ENCODE measurements at regions not wholly inside any gene's neighbourhood (a gene's known extent, or its start where the extent isn't known, plus 50 kb on each side); places are given as distances from the start of the nearest gene placed in this dataset.

DNA sequence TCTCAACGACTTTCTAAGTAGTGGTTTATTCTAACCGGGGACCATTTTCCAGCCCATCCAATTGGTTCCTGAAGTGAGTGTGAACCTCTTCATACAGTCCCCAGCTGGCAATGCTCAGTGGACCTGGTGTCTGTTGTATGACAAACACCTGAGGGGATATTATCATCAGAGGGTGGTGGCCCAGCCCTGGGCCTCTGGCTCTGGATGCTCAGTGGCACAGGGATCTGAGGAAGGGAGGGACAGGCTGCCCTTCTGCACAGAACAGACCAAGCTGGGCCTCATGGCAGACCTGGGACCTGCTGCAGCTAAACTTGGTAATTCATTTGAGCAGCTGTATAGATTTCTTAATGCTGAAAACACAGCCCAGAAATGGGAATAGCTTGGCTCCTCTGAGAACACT lies 72.6 kb downstream of the IRX5 start:
- Histone ChIP-seq H3K79me2 (ENCODE audit: insufficient read depth, low read depth) (no peaks in the 10 kb centered on the region), H3K4me3 (IDR thresholded peaks at IDR 0.05; ENCODE audit: insufficient read depth, low read depth, low read length) (no peak overlapping the region), H3K27me3 (ENCODE audit: insufficient read depth, low read depth) (no peaks in the 10 kb centered on the region), H3K4me2 (no peak overlapping the region), H4K20me1 (ENCODE audit: insufficient read depth) (no peaks in the 10 kb centered on the region), H3K9ac (no peak overlapping the region), H2AFZ (ENCODE audit: low read depth) (no peak overlapping the region), H3K36me3 (ENCODE audit: insufficient read depth) (no peaks in the 10 kb centered on the region), H3K4me1 (ENCODE audit: low read depth, poor library complexity, severe bottlenecking) (no peaks in the 10 kb centered on the region), H3K27ac (no peak overlapping the region)
- TF ChIP-seq, protein P1, sequence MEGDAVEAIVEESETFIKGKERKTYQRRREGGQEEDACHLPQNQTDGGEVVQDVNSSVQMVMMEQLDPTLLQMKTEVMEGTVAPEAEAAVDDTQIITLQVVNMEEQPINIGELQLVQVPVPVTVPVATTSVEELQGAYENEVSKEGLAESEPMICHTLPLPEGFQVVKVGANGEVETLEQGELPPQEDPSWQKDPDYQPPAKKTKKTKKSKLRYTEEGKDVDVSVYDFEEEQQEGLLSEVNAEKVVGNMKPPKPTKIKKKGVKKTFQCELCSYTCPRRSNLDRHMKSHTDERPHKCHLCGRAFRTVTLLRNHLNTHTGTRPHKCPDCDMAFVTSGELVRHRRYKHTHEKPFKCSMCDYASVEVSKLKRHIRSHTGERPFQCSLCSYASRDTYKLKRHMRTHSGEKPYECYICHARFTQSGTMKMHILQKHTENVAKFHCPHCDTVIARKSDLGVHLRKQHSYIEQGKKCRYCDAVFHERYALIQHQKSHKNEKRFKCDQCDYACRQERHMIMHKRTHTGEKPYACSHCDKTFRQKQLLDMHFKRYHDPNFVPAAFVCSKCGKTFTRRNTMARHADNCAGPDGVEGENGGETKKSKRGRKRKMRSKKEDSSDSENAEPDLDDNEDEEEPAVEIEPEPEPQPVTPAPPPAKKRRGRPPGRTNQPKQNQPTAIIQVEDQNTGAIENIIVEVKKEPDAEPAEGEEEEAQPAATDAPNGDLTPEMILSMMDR (conservative IDR thresholded peaks at IDR 0.05; ENCODE audit: low read depth, low read length): no peak

DNA sequence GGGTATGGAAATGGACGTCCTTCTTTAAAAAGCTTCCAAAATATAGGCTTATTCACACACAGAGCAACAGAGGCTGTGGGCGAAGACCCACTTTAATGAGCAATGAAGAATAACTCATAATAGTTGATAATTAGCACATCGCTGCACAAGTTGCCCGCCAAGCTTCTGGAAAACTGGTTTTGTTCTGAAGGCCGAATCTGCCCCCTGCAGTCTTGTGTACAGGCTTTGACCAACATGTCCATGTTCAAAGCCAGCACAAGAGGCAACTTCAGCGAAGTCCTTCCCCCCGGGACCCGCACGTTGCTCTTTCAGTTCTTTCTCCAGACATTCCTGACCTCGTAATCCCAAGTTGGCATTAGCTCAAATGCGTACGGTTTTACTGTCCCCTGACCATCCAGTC lies 73.3 kb downstream of the IRX5 start:
- H2AFZ ChIP-seq (ENCODE audit: low read depth): no peak overlapping the region
- no peaks in the 10 kb centered on the region for H3K36me3 ChIP-seq (ENCODE audit: insufficient read depth)
- H3K9ac ChIP-seq: no peak overlapping the region
- H3K27me3 ChIP-seq (ENCODE audit: insufficient read depth, low read depth): no peaks in the 10 kb centered on the region
- no peak overlapping the region for H3K4me2 ChIP-seq
- H4K20me1 ChIP-seq (ENCODE audit: insufficient read depth): no peaks in the 10 kb centered on the region
- no peaks in the 10 kb centered on the region for H3K4me1 ChIP-seq (ENCODE audit: low read depth, poor library complexity, severe bottlenecking)
- H3K79me2 ChIP-seq (ENCODE audit: insufficient read depth, low read depth): no peaks in the 10 kb centered on the region
- TF ChIP-seq, protein P1 (conservative IDR thresholded peaks at IDR 0.05; ENCODE audit: low read depth, low read length): no peak
- H3K4me3 ChIP-seq (IDR thresholded peaks at IDR 0.05; ENCODE audit: insufficient read depth, low read depth, low read length): no peak overlapping the region
- no peak overlapping the region for H3K27ac ChIP-seq

DNA sequence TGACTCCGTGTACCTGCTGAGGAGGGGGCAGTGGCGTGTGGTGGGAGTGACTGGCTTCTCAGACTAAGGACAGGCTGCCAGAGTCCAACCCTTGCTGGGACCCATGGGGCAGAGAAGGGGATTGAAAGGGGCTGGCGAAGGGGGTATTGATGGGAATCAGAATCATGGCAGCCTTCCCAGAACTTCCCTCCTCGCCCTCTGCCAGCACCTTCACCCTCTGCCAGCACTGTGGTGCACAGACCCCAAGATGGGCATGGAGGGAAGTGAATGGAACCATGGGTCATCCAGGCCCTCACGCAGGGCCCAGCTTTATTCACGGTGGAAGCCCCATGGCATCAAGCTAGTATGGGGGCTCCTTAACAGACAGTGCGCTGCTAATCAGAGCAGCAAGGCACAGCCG lies 76.8 kb downstream of the IRX5 start:
- H3K4me2 ChIP-seq: no peak overlapping the region
- H3K4me1 ChIP-seq (ENCODE audit: low read depth, poor library complexity, severe bottlenecking): no peaks in the 10 kb centered on the region
- H2AFZ ChIP-seq (ENCODE audit: low read depth): no peak overlapping the region
- TF ChIP-seq, protein P1 (conservative IDR thresholded peaks at IDR 0.05; ENCODE audit: low read depth, low read length): no peak
- no peaks in the 10 kb centered on the region for H4K20me1 ChIP-seq (ENCODE audit: insufficient read depth)
- H3K27me3 ChIP-seq (ENCODE audit: insufficient read depth, low read depth): no peaks in the 10 kb centered on the region
- no peaks in the 10 kb centered on the region for H3K36me3 ChIP-seq (ENCODE audit: insufficient read depth)
- H3K27ac ChIP-seq: no peak overlapping the region
- H3K4me3 ChIP-seq (IDR thresholded peaks at IDR 0.05; ENCODE audit: insufficient read depth, low read depth, low read length): no peak overlapping the region
- H3K79me2 ChIP-seq (ENCODE audit: insufficient read depth, low read depth): no peaks in the 10 kb centered on the region
- H3K9ac ChIP-seq: no peak overlapping the region

DNA sequence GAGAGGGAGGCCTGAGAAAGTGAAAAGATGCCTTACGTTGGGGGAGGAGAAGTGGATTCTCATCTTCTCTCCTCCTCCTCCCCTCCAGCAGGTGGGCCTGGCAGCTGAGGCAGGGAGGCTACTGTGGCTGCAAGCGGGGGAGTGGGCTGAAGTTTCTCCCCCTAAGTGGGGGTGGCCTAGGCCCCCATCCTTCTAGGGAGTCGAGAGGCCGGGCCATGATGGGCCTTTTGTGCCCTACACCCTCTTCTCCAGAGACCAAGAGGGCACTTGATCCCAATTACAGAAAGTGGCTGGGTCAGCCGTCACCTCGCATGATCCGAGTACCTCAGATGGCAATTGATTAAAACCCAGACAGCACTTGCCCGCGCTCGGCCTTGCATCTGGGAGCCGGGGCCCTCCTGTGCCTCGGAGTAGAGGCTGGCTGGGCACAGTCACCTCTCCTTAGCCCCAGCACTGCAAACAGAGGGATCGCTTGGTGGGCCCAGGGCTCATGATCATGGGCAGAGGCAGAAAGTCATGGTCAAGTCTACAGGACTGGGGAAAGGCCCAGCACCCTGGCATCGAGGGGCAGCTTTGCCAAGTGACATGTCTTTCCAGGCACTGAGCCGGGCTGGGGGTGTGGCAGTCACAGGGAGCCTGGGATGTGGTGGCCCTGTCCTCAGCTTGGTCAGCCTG lies 78.3 kb downstream of the IRX5 start:
- Histone ChIP-seq H3K27ac (no peak overlapping the region), H3K9ac (no peak overlapping the region), H4K20me1 (ENCODE audit: insufficient read depth) (no peaks in the 10 kb centered on the region), H3K27me3 (ENCODE audit: insufficient read depth, low read depth) (no peaks in the 10 kb centered on the region), H3K4me1 (ENCODE audit: low read depth, poor library complexity, severe bottlenecking) (no peaks in the 10 kb centered on the region), H3K79me2 (ENCODE audit: insufficient read depth, low read depth) (no peaks in the 10 kb centered on the region), H3K4me3 (IDR thresholded peaks at IDR 0.05; ENCODE audit: insufficient read depth, low read depth, low read length) (no peak overlapping the region), H3K4me2 (no peak overlapping the region), H2AFZ (ENCODE audit: low read depth) (no peak overlapping the region), H3K36me3 (ENCODE audit: insufficient read depth) (no peaks in the 10 kb centered on the region)
- TF ChIP-seq, protein P1 (conservative IDR thresholded peaks at IDR 0.05; ENCODE audit: low read depth, low read length): no peak
